ENCODE measurements at regions not wholly inside any gene's neighbourhood (a gene's known extent, or its start where the extent isn't known, plus 50 kb on each side); places are given as distances from the start of the nearest gene placed in this dataset.

GRCh38 chr6:68544450-68544849, 90.6 kb upstream of the ADGRB3 start:
- H2AK5ac ChIP-seq (ENCODE audit: low read depth, low read length), result no peak overlapping the region
- no peak overlapping the region for H2BK12ac ChIP-seq (ENCODE audit: low read depth, low read length)
- H2BK20ac ChIP-seq (ENCODE audit: low read length), result no peak overlapping the region
- POLR2A ChIA-PET (ENCODE audit: partially characterized antibody), result no interaction called here
- CTCF ChIA-PET (ENCODE audit: partially characterized antibody), result interaction anchor here (0.9 kb wide), 1 partner anchor 28 kb away, joined by 4 read pairs; no protein-coding TSS in a partner anchor
- H4K8ac ChIP-seq (ENCODE audit: extremely low read depth, insufficient read depth, low read length), result no peak overlapping the region
- 58% methylated on average over 3 of the region's 3 CpGs; no CpG with 5 or more reads in 1 of the 2 experiments for WGBS, 2 experiments (ENCODE audit: extremely low coverage in 1 of 2, insufficient coverage in 1 of 2, insufficient read length in 1 of 2, insufficient replicate concordance in 2 of 2, low coverage in 1 of 2, low lambda C conversion rate in 2 of 2, missing lambda C conversion rate in 1 of 2)
- H3K27me3 ChIP-seq (replicated peaks in 1 of 4; ENCODE audit: control insufficient read depth in 3 of 4, extremely low read depth in 1 of 4, insufficient read depth in 3 of 4, low read length in 3 of 4), result no peaks in the 10 kb centered on the region
- H3K4me3 ChIP-seq (ENCODE audit: extremely low read depth in 1 of 4, insufficient read depth in 2 of 4, low read depth in 3 of 4, low read length in 4 of 4), result no peak overlapping the region
- DNase-seq (ENCODE audit: low read depth in 1 of 2, low spot score in 2 of 2) (no peak), FAIRE-seq (no peak)
- no peak for TF ChIP-seq GABPA (IDR thresholded peaks at IDR 0.05; ENCODE audit: borderline replicate concordance, insufficient read depth, low read length)
- H3K4ac ChIP-seq (replicated peaks; ENCODE audit: insufficient read length, low read depth, low read length), result no peak overlapping the region
- no peak overlapping the region for H2AFZ ChIP-seq (ENCODE audit: low read length)
- no peak overlapping the region for H3K18ac ChIP-seq (ENCODE audit: extremely low read depth, low read length)
- H3K23me2 ChIP-seq (ENCODE audit: low read depth, low read length), result peaks cover 1% of the 10 kb centered on the region; the same call in 1 of the 2 replicates
- peaks cover 0 to 12% of the 10 kb centered on the region in 2 experiments; a peak in 1 of 4 replicates for H3K9me3 ChIP-seq (ENCODE audit: insufficient read depth in 2 of 2, low read depth in 1 of 2, low read length in 1 of 2)
- H4K5ac ChIP-seq (ENCODE audit: insufficient read length, low read depth, low read length), result no peak overlapping the region
- no peak overlapping the region for H3K14ac ChIP-seq (ENCODE audit: insufficient read length)
- no peak overlapping the region for H3K27ac ChIP-seq (ENCODE audit: low read depth, low read length)
- H3K79me2 ChIP-seq (ENCODE audit: control insufficient read depth in 1 of 2, insufficient read depth in 2 of 2, low read length in 2 of 2), result no peaks in the 10 kb centered on the region
- no peak overlapping the region for H2BK120ac ChIP-seq (replicated peaks; ENCODE audit: low read depth, low read length)
- H4K20me1 ChIP-seq (replicated peaks in 1 of 2; ENCODE audit: control insufficient read depth in 1 of 2, insufficient read depth in 2 of 2, low read length in 2 of 2), result no peaks in the 10 kb centered on the region
- no peaks in the 10 kb centered on the region; a peak in 2 of 8 replicates for H3K36me3 ChIP-seq (ENCODE audit: control insufficient read depth in 2 of 4, insufficient read depth in 4 of 4, low read length in 3 of 4)
- no peak overlapping the region for H2BK15ac ChIP-seq (ENCODE audit: low read length)
- no peaks in the 10 kb centered on the region for H3K79me1 ChIP-seq (ENCODE audit: low read depth, low read length)
- no peak overlapping the region for H3K4me2 ChIP-seq (ENCODE audit: insufficient read depth in 1 of 2, low read depth in 2 of 2, low read length in 2 of 2)
- H2BK5ac ChIP-seq (ENCODE audit: low read depth, low read length), result no peak overlapping the region
- no peak overlapping the region for H4K91ac ChIP-seq (replicated peaks; ENCODE audit: insufficient read length, low read length)
- no peak overlapping the region for H3K23ac ChIP-seq (ENCODE audit: insufficient read length)
- H3K4me1 ChIP-seq (replicated peaks in 1 of 4; ENCODE audit: control insufficient read depth in 3 of 4, insufficient read depth in 4 of 4, low read length in 3 of 4), result no peaks in the 10 kb centered on the region
- H3K56ac ChIP-seq (replicated peaks; ENCODE audit: insufficient read length, low read depth, low read length), result no peak overlapping the region
- H3K9ac ChIP-seq (replicated peaks in 1 of 4; ENCODE audit: extremely low read depth in 1 of 4, low read depth in 3 of 4, low read length in 3 of 4), result no peak overlapping the region

Measured in H1 (cell line).